PFSK-1 (cell line): ENCODE measurements at regions not wholly inside any gene's neighbourhood (a gene's known extent, or its start where the extent isn't known, plus 50 kb on each side); places are given as distances from the start of the nearest gene placed in this dataset.

Experiments
- POLR2AphosphoS5 ChIP-seq: IDR thresholded peaks from 2 replicates; pipeline ENCODE4 v1.6.1; 2012; ENCODE audit warnings: low read depth, mild to moderate bottlenecking, control low read depth, low read length, moderate library complexity
- SIN3A ChIP-seq: IDR thresholded peaks from 2 replicates; pipeline ENCODE4 v1.6.1; 2012; ENCODE audit warnings: mild to moderate bottlenecking, low read length, moderate library complexity, borderline replicate concordance; ENCODE audit not compliant: insufficient read depth
- TAF1 ChIP-seq: IDR thresholded peaks from 2 replicates; pipeline ENCODE4 v1.6.1; 2012; ENCODE audit warnings: low read length, control low read depth, borderline replicate concordance; ENCODE audit not compliant: insufficient read depth
- TF ChIP-seq, protein P1 (sequence below), 2 experiments: IDR thresholded peaks; 2 replicates each; pipeline versions ENCODE4 v1.6.1 to v1.8.0; 2011 to 2012; ENCODE audit warnings: low read depth in 2 of 2, low read length in 2 of 2, control low read depth in 1 of 2, inconsistent platforms in 1 of 2, mild to moderate bottlenecking in 1 of 2, moderate library complexity in 1 of 2; ENCODE audit not compliant: insufficient read depth in 1 of 2

DNA sequence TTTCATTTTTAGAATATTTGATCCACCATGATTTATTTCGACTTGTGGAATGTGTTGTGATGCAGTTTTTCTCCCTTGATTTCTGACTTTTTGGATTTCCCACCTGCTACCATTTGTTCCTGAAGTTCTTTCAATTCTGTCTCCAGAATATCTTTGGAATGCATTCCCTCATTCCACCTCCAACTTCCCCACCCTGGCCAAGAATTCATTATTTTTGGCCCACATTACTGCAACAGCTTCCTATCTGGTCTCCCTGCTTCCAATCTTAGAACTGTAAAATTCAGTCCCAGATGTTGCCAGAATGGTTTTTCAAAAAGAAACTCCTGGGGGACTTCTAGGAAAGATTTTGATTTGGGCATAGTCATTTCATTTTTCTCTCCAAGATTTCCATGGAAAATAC, 182.3 kb upstream of the HS3ST4 start:
- TF ChIP-seq POLR2AphosphoS5 (no peak), TAF1 (no peak), SIN3A (no peak)
- TF ChIP-seq, protein P1, sequence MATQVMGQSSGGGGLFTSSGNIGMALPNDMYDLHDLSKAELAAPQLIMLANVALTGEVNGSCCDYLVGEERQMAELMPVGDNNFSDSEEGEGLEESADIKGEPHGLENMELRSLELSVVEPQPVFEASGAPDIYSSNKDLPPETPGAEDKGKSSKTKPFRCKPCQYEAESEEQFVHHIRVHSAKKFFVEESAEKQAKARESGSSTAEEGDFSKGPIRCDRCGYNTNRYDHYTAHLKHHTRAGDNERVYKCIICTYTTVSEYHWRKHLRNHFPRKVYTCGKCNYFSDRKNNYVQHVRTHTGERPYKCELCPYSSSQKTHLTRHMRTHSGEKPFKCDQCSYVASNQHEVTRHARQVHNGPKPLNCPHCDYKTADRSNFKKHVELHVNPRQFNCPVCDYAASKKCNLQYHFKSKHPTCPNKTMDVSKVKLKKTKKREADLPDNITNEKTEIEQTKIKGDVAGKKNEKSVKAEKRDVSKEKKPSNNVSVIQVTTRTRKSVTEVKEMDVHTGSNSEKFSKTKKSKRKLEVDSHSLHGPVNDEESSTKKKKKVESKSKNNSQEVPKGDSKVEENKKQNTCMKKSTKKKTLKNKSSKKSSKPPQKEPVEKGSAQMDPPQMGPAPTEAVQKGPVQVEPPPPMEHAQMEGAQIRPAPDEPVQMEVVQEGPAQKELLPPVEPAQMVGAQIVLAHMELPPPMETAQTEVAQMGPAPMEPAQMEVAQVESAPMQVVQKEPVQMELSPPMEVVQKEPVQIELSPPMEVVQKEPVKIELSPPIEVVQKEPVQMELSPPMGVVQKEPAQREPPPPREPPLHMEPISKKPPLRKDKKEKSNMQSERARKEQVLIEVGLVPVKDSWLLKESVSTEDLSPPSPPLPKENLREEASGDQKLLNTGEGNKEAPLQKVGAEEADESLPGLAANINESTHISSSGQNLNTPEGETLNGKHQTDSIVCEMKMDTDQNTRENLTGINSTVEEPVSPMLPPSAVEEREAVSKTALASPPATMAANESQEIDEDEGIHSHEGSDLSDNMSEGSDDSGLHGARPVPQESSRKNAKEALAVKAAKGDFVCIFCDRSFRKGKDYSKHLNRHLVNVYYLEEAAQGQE (IDR thresholded peaks at IDR 0.05; ENCODE audit: insufficient read depth in 1 of 2, low read depth in 2 of 2, low read length in 2 of 2): no peak
